ENCODE measurements at regions not wholly inside any gene's neighbourhood (a gene's known extent, or its start where the extent isn't known, plus 50 kb on each side); places are given as distances from the start of the nearest gene placed in this dataset.

DNA sequence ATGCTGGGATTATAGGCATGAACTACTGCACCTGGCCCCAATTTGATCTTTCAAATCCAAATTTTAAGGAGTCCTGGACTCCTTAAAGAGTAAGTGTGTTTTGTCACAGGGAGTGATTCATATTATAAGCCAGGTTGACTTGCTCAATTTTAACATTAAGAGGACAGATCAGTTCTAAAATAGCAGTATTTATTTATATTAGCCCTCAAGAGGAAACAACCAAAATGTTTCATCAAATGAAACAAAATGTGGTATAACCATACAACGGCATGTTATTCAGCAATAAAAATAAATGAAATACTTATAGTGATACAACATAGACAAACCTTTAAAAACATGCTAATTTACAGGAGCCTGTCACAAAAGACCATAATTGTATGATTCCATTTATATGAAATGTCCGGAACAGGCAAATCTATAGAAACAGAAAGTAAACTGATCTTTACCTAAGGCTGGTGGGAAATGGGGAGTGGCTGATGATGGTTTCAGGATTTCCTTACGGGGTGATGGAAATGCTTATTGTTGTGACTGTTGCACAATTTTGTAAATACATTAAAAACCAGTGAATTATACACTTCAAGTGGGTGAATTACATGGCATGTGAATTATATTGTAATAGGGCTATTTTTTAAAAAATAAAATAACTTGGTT is 637.4 kb downstream of the MMUT start:
- no peak for ATAC-seq (ENCODE audit: low FRiP score)
- no peak for DNase-seq (ENCODE audit: low spot score)
- TF ChIP-seq, protein P1, sequence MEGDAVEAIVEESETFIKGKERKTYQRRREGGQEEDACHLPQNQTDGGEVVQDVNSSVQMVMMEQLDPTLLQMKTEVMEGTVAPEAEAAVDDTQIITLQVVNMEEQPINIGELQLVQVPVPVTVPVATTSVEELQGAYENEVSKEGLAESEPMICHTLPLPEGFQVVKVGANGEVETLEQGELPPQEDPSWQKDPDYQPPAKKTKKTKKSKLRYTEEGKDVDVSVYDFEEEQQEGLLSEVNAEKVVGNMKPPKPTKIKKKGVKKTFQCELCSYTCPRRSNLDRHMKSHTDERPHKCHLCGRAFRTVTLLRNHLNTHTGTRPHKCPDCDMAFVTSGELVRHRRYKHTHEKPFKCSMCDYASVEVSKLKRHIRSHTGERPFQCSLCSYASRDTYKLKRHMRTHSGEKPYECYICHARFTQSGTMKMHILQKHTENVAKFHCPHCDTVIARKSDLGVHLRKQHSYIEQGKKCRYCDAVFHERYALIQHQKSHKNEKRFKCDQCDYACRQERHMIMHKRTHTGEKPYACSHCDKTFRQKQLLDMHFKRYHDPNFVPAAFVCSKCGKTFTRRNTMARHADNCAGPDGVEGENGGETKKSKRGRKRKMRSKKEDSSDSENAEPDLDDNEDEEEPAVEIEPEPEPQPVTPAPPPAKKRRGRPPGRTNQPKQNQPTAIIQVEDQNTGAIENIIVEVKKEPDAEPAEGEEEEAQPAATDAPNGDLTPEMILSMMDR (IDR thresholded peaks at IDR 0.05) = no peak

DNA sequence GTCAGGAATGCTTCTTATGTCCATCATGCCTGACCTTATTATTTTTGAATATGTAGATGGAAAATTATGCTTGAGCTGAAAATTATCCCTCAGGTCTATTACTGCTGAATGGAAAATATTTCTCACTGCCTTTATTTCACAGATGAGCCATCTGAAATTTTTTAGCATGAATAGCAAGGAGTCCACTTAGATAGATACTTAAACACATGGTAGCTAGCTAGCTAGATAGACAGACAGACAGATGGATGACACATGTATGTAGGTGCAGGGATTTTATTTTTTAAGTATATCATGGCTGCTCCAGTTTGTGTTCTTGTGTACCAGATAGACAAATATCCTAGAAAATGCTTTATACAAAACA is 645.0 kb downstream of the MMUT start:
- ATAC-seq (ENCODE audit: low FRiP score) (no peak), DNase-seq (ENCODE audit: low spot score) (no peak)
- TF ChIP-seq, protein P1 (IDR thresholded peaks at IDR 0.05) = no peak

DNA sequence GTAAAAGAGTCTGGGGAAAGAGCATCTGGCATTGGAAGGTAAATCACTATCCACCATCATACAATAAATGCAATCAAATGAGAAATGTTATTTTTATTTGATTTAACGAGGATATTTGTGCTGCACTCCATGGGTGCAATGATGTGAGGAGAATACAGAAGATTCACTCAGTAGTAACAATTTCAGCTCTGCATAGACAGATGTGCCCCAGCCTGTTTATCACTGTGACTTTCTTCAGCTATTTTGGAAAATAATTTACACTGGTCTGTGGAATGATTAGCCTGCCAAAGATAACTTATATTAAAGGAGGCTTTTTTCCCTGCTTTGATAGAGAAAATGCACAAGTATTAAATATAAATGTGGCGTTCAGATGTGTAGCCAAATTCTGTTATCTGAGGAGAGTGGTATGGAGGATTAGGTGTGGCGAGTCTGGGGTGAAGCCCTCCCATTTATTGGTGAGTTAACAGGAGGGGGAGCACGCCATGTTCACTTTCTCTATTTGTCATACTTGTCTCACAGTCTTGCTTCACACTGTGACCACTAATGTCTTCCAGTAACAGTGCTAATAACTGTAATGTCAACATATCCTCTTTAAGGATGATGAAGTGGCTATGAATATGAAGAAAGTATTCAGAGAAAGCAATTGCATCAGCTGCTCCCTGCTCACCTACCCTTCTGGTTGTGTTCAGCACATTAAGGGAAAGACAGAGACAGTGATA is 645.6 kb downstream of the MMUT start:
- TF ChIP-seq, protein P1 (IDR thresholded peaks at IDR 0.05) = no peak
- DNase-seq (ENCODE audit: low spot score) (no peak), ATAC-seq (ENCODE audit: low FRiP score) (peak; percentile 90)

DNA sequence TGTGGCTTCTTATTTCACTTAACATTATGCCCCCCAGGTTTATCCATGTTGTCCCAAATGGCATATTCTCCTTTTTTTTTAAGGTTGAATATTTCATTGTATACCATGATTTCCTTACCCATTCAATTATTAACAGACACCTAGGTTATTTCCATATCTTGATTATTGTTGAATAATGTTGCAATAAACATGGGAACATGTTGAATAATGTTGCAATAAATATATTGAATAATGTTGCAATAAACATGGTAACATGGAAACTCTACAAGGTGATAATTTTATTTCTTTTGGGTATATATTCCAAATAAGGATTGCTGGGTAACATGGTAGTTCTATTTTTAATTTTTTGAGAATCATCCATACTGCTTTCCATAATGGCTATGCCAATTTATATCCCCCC is 648.1 kb downstream of the MMUT start:
- DNase-seq (ENCODE audit: low spot score) (no peak), ATAC-seq (ENCODE audit: low FRiP score) (no peak)
- TF ChIP-seq, protein P1 (IDR thresholded peaks at IDR 0.05) = no peak

DNA sequence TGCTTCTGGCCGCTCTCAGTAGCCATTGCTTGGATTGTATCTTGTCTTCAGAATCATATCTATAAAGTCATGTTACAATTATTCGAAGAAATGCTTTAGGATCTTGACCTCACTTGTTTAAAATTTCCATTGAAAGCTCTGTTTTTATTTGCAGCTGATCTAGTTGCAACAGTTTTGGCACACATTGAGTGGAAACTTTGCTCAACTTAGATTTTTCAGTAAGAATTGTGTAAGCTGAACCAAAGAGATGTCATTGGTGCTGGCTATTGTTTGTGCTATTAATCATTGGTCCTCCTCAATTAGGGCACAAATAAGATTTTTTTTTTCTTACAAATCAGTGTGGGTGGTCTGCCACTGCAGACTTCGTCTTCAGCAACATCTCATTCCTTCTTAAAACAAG is 649.2 kb downstream of the MMUT start:
- DNase-seq (ENCODE audit: low spot score) (no peak), ATAC-seq (ENCODE audit: low FRiP score) (no peak)
- TF ChIP-seq, protein P1 (IDR thresholded peaks at IDR 0.05) = no peak

DNA sequence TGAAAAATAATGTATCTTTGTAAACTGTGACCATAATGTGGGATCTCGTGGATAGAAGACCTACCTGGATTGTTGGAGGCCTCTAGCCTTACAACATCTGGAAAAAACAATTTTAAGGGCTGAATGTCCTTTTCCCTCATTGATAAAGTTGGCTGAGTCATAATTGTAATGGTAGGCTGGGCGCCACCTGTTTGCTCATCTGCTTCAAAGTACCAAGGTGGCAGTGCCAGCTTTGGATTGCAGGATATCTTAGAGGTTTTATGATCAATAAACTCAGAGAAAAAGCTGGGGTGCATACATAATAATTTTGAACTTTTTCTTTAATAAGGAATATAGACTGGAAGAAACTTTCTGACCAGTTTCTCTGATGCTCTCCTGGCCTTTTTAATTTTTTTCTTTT is 653.4 kb downstream of the MMUT start:
- TF ChIP-seq, protein P1 (IDR thresholded peaks at IDR 0.05) = no peak
- ATAC-seq (ENCODE audit: low FRiP score) = no peak
- no peak for DNase-seq (ENCODE audit: low spot score)

DNA sequence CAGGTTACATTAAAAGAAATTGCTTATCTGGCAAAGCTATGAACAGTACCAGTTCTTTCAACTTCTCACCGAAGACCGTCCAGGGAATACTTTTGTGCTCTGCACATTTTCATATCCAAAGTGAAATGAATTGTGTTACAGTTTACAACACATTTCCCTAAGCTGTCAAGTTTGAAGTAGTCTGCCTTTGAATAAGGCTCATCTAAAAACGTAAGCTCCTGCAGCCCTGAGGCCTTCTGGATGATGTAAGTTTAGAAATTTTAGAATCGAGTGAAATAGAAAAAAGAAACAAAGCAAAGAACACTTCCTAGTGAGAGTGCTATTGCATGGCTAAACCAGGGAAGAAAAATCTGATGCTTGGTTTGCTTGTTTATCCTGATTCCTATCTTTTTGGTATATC is 653.8 kb downstream of the MMUT start:
- ATAC-seq (ENCODE audit: low FRiP score) (peak; percentile 41), DNase-seq (ENCODE audit: low spot score) (no peak)
- TF ChIP-seq, protein P1 (IDR thresholded peaks at IDR 0.05) = no peak

Measured in omental fat pad (tissue), 3 donors.